HEK293 (cell line): ENCODE measurements at regions not wholly inside any gene's neighbourhood (a gene's known extent, or its start where the extent isn't known, plus 50 kb on each side); places are given as distances from the start of the nearest gene placed in this dataset.

ENCODE experiments used
- CTCF ChIA-PET: fragments of 350-600 bp; formaldehyde crosslinking; extraction: SDS; loops from one replicate; lab custom pipeline; 2021; ENCODE audit warnings: antibody characterized with exemption; lab: Yijun Ruan, JAX
- POLR2A ChIA-PET: fragments of 300-600 bp; formaldehyde crosslinking; extraction: SDS; loops from one replicate; lab custom pipeline; 2020; ENCODE audit warnings: antibody characterized with exemption, inconsistent platforms; lab: Yijun Ruan, JAX
- H3K27ac ChIP-seq: fragments of 200-500 bp; sonication (Bioruptor generic); 2 replicates; pipeline ENCODE4 v1.5.1; 2014; ENCODE audit warnings: low read depth, low read length, control low read depth, inconsistent platforms; ENCODE audit errors: extremely low read depth
- H3K36me3 ChIP-seq, 2 experiments: fragments of 200-500 bp in 1 of 2; sonication (Bioruptor generic) in 1 of 2; 1 replicate in 1 of 2; 2 replicates in 1 of 2; pipeline ENCODE4 v1.5.1; 2014 to 2017; ENCODE audit warnings: inconsistent platforms in 2 of 2, low read length in 2 of 2; ENCODE audit not compliant: control insufficient read depth in 2 of 2, insufficient read depth in 1 of 2
- H3K4me1 ChIP-seq: fragments of 200-500 bp; sonication (Bioruptor generic); 2 replicates; pipeline ENCODE4 v1.5.1; 2014; ENCODE audit warnings: mild to moderate bottlenecking, low read length, inconsistent platforms; ENCODE audit not compliant: control insufficient read depth, insufficient read depth
- H3K4me3 ChIP-seq: 2 replicates; pipeline ENCODE4 v1.5.1; 2011; ENCODE audit warnings: low read depth, mild to moderate bottlenecking, control low read depth, low read length, moderate library complexity
- H3K9me3 ChIP-seq: fragments of 200-500 bp; sonication (Bioruptor generic); 2 replicates; pipeline ENCODE4 v1.5.1; 2014; ENCODE audit warnings: low read depth, low read length, inconsistent platforms; ENCODE audit not compliant: control insufficient read depth, insufficient read depth
- AEBP2 ChIP-seq: fragments of 450-650 bp; formaldehyde crosslinking; IDR thresholded peaks from 2 replicates; pipeline ENCODE4 v1.5.1; 2016; ENCODE audit warnings: missing biosample characterization, missing genetic modification characterization, borderline replicate concordance
- FEZF1 ChIP-seq: fragments of 450-650 bp; formaldehyde crosslinking; IDR thresholded peaks from 2 replicates; pipeline ENCODE4 v1.5.1; 2016; ENCODE audit warnings: missing biosample characterization, missing genetic modification characterization
- PRDM4 ChIP-seq: fragments of 450-650 bp; formaldehyde crosslinking; IDR thresholded peaks from 2 replicates; pipeline ENCODE4 v1.5.1; 2017; ENCODE audit warnings: missing biosample characterization, missing genetic modification characterization
- PRDM6 ChIP-seq: fragments of 450-650 bp; formaldehyde crosslinking; IDR thresholded peaks from 2 replicates; pipeline ENCODE4 v1.5.1; 2017; ENCODE audit warnings: missing biosample characterization, missing genetic modification characterization
- SP2 ChIP-seq: fragments of 450-650 bp; formaldehyde crosslinking; IDR thresholded peaks from 2 replicates; pipeline ENCODE4 v1.5.1; 2016; ENCODE audit warnings: missing biosample characterization, missing genetic modification characterization
- ZBTB21 ChIP-seq: fragments of 450-650 bp; formaldehyde crosslinking; IDR thresholded peaks from 2 replicates; pipeline ENCODE4 v1.5.1; 2017; ENCODE audit warnings: missing biosample characterization, missing genetic modification characterization
- ZBTB44 ChIP-seq: fragments of 450-650 bp; IDR thresholded peaks from 2 replicates; pipeline ENCODE4 v1.5.1; 2018; ENCODE audit warnings: missing biosample characterization, mild to moderate bottlenecking, missing genetic modification characterization
- ZBTB49 ChIP-seq: fragments of 450-650 bp; formaldehyde crosslinking; IDR thresholded peaks from 2 replicates; pipeline ENCODE4 v1.5.1; 2016; ENCODE audit warnings: missing biosample characterization, missing genetic modification characterization, low read depth
- ZFHX2 ChIP-seq: fragments of 450-650 bp; formaldehyde crosslinking; conservative IDR thresholded peaks from 2 replicates; pipeline ENCODE4 v1.5.1; 2016; ENCODE audit warnings: missing biosample characterization, missing genetic modification characterization
- ZNF311 ChIP-seq: fragments of 450-650 bp; formaldehyde crosslinking; IDR thresholded peaks from 2 replicates; pipeline ENCODE4 v1.5.1; 2017; ENCODE audit warnings: missing biosample characterization, missing genetic modification characterization, borderline replicate concordance
- ZNF510 ChIP-seq: fragments of 450-650 bp; formaldehyde crosslinking; IDR thresholded peaks from 2 replicates; pipeline ENCODE4 v1.5.1; 2018; ENCODE audit warnings: mild to moderate bottlenecking, missing genetic modification characterization, missing biosample characterization; ENCODE audit not compliant: insufficient replicate concordance
- ZNF658 ChIP-seq: fragments of 450-650 bp; formaldehyde crosslinking; IDR thresholded peaks from 2 replicates; pipeline ENCODE4; 2016; ENCODE audit warnings: missing biosample characterization, missing genetic modification characterization

- TF ChIP-seq AEBP2 (tag by site-specific recombination) (no peak), ZBTB21 (tag by site-specific recombination) (no peak), PRDM4 (no peak), ZBTB44 (tag by site-specific recombination) (no peak), ZBTB49 (tag by site-specific recombination) (no peak), ZNF311 (tag by site-specific recombination) (no peak), ZNF510 (tag by site-specific recombination) (no peak), SP2 (no peak)
Measured at GRCh38 chr13:112245179-112245724, 130.9 kb upstream of the SPACA7 start (continued).

GRCh38 chr13:112245989-112246388 lies 130.2 kb upstream of the SPACA7 start:
- no peaks in the 10 kb centered on the region for H3K9me3 ChIP-seq

More at GRCh38 chr13:112245989-112246388, 130.2 kb upstream of the SPACA7 start:
- H3K4me1 ChIP-seq, result no peaks in the 10 kb centered on the region
- CTCF ChIA-PET, result no interaction called here
- TF ChIP-seq FEZF1 (no peak), PRDM6 (no peak), ZNF658 (tag by site-specific recombination) (no peak), ZFHX2 (tag by site-specific recombination) (no peak)
- TF ChIP-seq, all 188 proteins: peak for 0
- Histone ChIP-seq H3K36me3 (no peaks in the 10 kb centered on the region), H3K4me3 (no peak overlapping the region), H3K27ac (no peak overlapping the region)
- POLR2A ChIA-PET, result no interaction called here
